22Rv1 (cell line): ENCODE measurements at regions not wholly inside any gene's neighbourhood (a gene's known extent, or its start where the extent isn't known, plus 50 kb on each side); places are given as distances from the start of the nearest gene placed in this dataset.

Experiments
- CTCF ChIP-seq: fragments of 450-650 bp; IDR thresholded peaks from 2 replicates; pipeline ENCODE4 v1.5.1; 2017; ENCODE audit warnings: mild to moderate bottlenecking
- ZFX ChIP-seq: fragments of 450-650 bp; IDR thresholded peaks from 2 replicates; pipeline ENCODE4 v1.6.1; 2017; ENCODE audit warnings: antibody characterized with exemption, borderline replicate concordance

- TF ChIP-seq CTCF = no peak
- no peak for TF ChIP-seq ZFX
These were observed 228.5 kb downstream of the DLL1 start for GRCh38 chr6:170062209-170062914.
